Left lobe of liver (tissue), 2 donors: ENCODE measurements at regions not wholly inside any gene's neighbourhood (a gene's known extent, or its start where the extent isn't known, plus 50 kb on each side); places are given as distances from the start of the nearest gene placed in this dataset.

Experiments used
- ATAC-seq: fragments of 200-7000 bp; cut with Tn5 transposase; one replicate; pipeline ENCODE4 v1.9.1; 2020; ENCODE audit warnings: mild to moderate bottlenecking, moderate library complexity
- DNase-seq: peaks from one replicate; pipeline ENCODE4 v3.0.0-alpha.2; 2020; ENCODE audit warnings: low spot score
- donor health status: DM: no; HTN: no; CAD: no; lungs with moderate emphysema.
- donor health status: DM: no; HTN: yes; CAD: no.

- no peak for DNase-seq
- ATAC-seq: no peak
Observed at GRCh38 chr15:100809587-100809986, 70.0 kb upstream of the ALDH1A3 start.

- DNase-seq (no peak), ATAC-seq (no peak)
Observed at GRCh38 chr15:100810229-100810628, 69.4 kb upstream of the ALDH1A3 start.

- DNase-seq: no peak
- no peak for ATAC-seq
Observed at GRCh38 chr15:100810831-100811230, 68.8 kb upstream of the ALDH1A3 start.

- no peak for DNase-seq
- no peak for ATAC-seq
Observed at GRCh38 chr15:100812802-100813201, 66.8 kb upstream of the ALDH1A3 start.

GRCh38 chr15:100818927-100819326 lies 60.7 kb upstream of the ALDH1A3 start:
- ATAC-seq: no peak
- no peak for DNase-seq

- ATAC-seq (no peak), DNase-seq (no peak)
Observed at GRCh38 chr15:100820528-100820927, 59.1 kb upstream of the ALDH1A3 start.

GRCh38 chr15:100821327-100821726 lies 58.3 kb upstream of the ALDH1A3 start:
- ATAC-seq (no peak), DNase-seq (no peak)

- DNase-seq (no peak), ATAC-seq (no peak)
Observed at GRCh38 chr15:100824211-100824610, 55.4 kb upstream of the ALDH1A3 start.

GRCh38 chr15:100829457-100829856 lies 50.2 kb upstream of the ALDH1A3 start:
- DNase-seq (no peak), ATAC-seq (no peak)
